ENCODE measurements at regions not wholly inside any gene's neighbourhood (a gene's known extent, or its start where the extent isn't known, plus 50 kb on each side); places are given as distances from the start of the nearest gene placed in this dataset.

DNA sequence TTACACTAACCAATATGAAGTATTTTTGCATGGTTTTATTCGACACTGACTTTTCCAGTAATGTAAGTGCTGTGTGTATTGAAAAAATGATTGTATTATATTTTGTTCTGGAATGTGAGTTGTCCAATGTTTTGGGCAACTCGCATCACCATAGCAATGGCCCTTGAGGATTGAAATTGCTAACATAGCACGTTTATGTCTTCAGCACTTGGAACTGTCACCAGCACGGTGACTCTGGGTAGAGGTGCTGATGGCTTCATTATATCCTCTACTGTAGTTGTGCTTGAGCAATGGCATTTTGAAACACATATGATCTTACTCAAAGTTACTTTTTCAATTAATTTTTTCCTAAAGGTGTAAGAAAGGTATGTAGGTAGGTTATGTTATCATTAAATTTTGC, 271.5 kb downstream of the ACTR3 start:
- Histone ChIP-seq H3K9ac (ENCODE audit: low read depth in 1 of 2, low read length in 2 of 2) (no peak overlapping the region), H3K27me3 (ENCODE audit: control insufficient read depth in 4 of 4, insufficient read depth in 4 of 4, low read length in 3 of 4) (no peaks in the 10 kb centered on the region), H3K4me3 (ENCODE audit: low read depth in 1 of 3, low read length in 3 of 3) (no peak overlapping the region), H3K9me3 (ENCODE audit: control insufficient read depth in 4 of 4, low read length in 3 of 4) (no peaks in the 10 kb centered on the region), H3K27ac (ENCODE audit: low read depth in 1 of 2, low read length in 2 of 2) (no peak overlapping the region), H3K4me1 (ENCODE audit: control insufficient read depth in 4 of 4, insufficient read depth in 4 of 4, low read length in 3 of 4) (peaks cover 1 to 18% (median 15%) of the 10 kb centered on the region in 4 donors), H3K36me3 (ENCODE audit: control insufficient read depth in 4 of 4, insufficient read depth in 3 of 4, low read depth in 1 of 4, low read length in 3 of 4) (no peaks in the 10 kb centered on the region)
- WGBS, result 76% methylated on average over 4 of the region's 4 CpGs
- TF ChIP-seq HNF4G (IDR thresholded peaks at IDR 0.05), result no peak
- no peak for TF ChIP-seq EGR1 (IDR thresholded peaks at IDR 0.05; ENCODE audit: low read depth in 2 of 2)
- TF ChIP-seq, protein P1, sequence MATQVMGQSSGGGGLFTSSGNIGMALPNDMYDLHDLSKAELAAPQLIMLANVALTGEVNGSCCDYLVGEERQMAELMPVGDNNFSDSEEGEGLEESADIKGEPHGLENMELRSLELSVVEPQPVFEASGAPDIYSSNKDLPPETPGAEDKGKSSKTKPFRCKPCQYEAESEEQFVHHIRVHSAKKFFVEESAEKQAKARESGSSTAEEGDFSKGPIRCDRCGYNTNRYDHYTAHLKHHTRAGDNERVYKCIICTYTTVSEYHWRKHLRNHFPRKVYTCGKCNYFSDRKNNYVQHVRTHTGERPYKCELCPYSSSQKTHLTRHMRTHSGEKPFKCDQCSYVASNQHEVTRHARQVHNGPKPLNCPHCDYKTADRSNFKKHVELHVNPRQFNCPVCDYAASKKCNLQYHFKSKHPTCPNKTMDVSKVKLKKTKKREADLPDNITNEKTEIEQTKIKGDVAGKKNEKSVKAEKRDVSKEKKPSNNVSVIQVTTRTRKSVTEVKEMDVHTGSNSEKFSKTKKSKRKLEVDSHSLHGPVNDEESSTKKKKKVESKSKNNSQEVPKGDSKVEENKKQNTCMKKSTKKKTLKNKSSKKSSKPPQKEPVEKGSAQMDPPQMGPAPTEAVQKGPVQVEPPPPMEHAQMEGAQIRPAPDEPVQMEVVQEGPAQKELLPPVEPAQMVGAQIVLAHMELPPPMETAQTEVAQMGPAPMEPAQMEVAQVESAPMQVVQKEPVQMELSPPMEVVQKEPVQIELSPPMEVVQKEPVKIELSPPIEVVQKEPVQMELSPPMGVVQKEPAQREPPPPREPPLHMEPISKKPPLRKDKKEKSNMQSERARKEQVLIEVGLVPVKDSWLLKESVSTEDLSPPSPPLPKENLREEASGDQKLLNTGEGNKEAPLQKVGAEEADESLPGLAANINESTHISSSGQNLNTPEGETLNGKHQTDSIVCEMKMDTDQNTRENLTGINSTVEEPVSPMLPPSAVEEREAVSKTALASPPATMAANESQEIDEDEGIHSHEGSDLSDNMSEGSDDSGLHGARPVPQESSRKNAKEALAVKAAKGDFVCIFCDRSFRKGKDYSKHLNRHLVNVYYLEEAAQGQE (IDR thresholded peaks at IDR 0.05), result no peak
- TF ChIP-seq HNF4A (conservative IDR thresholded peaks at IDR 0.05), result no peak
- TF ChIP-seq NR2F2 (IDR thresholded peaks at IDR 0.05), result no peak
- no peak for DNase-seq (ENCODE audit: low spot score)

DNA sequence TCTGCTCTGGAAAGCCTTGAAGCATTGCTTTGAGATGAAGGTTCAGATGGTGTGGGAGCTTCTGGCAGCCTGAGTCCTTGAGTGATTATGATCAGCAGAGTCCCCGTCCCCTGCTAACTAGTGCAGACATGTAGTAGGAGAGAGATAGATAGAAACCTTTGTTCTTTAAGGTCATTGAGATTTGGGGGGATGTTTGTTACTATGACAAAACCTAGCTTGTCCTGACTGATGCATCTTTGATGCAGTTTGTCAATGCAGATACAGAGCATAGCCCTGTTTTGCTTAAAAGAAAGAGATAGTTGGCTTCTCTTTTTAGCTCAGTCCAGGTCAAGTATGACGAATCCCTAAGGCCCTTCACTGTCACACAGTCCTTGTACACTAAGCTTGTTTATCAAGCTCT, 274.6 kb upstream of the DPP10 start:
- H3K9ac ChIP-seq (ENCODE audit: low read depth in 1 of 2, low read length in 2 of 2), result no peak overlapping the region
- H3K9me3 ChIP-seq (ENCODE audit: control insufficient read depth in 4 of 4, low read length in 3 of 4), result peaks cover 0 to 3% (median 0%) of the 10 kb centered on the region in 4 donors
- H3K4me1 ChIP-seq (ENCODE audit: control insufficient read depth in 4 of 4, insufficient read depth in 4 of 4, low read length in 3 of 4), result no peaks in the 10 kb centered on the region
- no peak for DNase-seq (ENCODE audit: low spot score)
- no peak overlapping the region for H3K4me3 ChIP-seq (ENCODE audit: low read depth in 1 of 3, low read length in 3 of 3)
- WGBS, result 87% methylated on average over 2 of the region's 2 CpGs
- TF ChIP-seq ZBTB33 (IDR thresholded peaks at IDR 0.05), result no peak
- no peak overlapping the region for H3K27ac ChIP-seq (ENCODE audit: low read depth in 1 of 2, low read length in 2 of 2)
- no peaks in the 10 kb centered on the region for H3K27me3 ChIP-seq (ENCODE audit: control insufficient read depth in 4 of 4, insufficient read depth in 4 of 4, low read length in 3 of 4)
- no peaks in the 10 kb centered on the region for H3K36me3 ChIP-seq (ENCODE audit: control insufficient read depth in 4 of 4, insufficient read depth in 3 of 4, low read depth in 1 of 4, low read length in 3 of 4)

- no peaks in the 10 kb centered on the region for H3K4me1 ChIP-seq (ENCODE audit: control insufficient read depth in 4 of 4, insufficient read depth in 4 of 4, low read length in 3 of 4)
- no peak for DNase-seq (ENCODE audit: low spot score)
- no peak for TF ChIP-seq GABPA (IDR thresholded peaks at IDR 0.05 in 1 of 2, conservative IDR thresholded peaks at IDR 0.05 in 1 of 2)
- TF ChIP-seq NR2F2 (IDR thresholded peaks at IDR 0.05), result no peak
- no peak for TF ChIP-seq FOXA2 (IDR thresholded peaks at IDR 0.05)
- no peak for TF ChIP-seq ATF3 (IDR thresholded peaks at IDR 0.05)
- no peak for TF ChIP-seq YY1 (IDR thresholded peaks at IDR 0.05)
- no peak for TF ChIP-seq RAD21 (IDR thresholded peaks at IDR 0.05)
- TF ChIP-seq, protein P2, sequence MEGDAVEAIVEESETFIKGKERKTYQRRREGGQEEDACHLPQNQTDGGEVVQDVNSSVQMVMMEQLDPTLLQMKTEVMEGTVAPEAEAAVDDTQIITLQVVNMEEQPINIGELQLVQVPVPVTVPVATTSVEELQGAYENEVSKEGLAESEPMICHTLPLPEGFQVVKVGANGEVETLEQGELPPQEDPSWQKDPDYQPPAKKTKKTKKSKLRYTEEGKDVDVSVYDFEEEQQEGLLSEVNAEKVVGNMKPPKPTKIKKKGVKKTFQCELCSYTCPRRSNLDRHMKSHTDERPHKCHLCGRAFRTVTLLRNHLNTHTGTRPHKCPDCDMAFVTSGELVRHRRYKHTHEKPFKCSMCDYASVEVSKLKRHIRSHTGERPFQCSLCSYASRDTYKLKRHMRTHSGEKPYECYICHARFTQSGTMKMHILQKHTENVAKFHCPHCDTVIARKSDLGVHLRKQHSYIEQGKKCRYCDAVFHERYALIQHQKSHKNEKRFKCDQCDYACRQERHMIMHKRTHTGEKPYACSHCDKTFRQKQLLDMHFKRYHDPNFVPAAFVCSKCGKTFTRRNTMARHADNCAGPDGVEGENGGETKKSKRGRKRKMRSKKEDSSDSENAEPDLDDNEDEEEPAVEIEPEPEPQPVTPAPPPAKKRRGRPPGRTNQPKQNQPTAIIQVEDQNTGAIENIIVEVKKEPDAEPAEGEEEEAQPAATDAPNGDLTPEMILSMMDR (IDR thresholded peaks at IDR 0.05; ENCODE audit: low read depth, low read length, missing input control), result no peak
- no peak for TF ChIP-seq RXRA (IDR thresholded peaks at IDR 0.05)
- TF ChIP-seq FOXA1 (IDR thresholded peaks at IDR 0.05), result no peak
- TF ChIP-seq TAF1 (conservative IDR thresholded peaks at IDR 0.05), result no peak
- no peak overlapping the region for H3K4me3 ChIP-seq (ENCODE audit: low read depth in 1 of 3, low read length in 3 of 3)
- 88% methylated on average over 1 of the region's 1 CpG for WGBS
- H3K27ac ChIP-seq (ENCODE audit: low read depth in 1 of 2, low read length in 2 of 2), result no peak overlapping the region
- no peaks in the 10 kb centered on the region for H3K27me3 ChIP-seq (ENCODE audit: control insufficient read depth in 4 of 4, insufficient read depth in 4 of 4, low read length in 3 of 4)
- no peak overlapping the region for H3K9ac ChIP-seq (ENCODE audit: low read depth in 1 of 2, low read length in 2 of 2)
- H3K36me3 ChIP-seq (ENCODE audit: control insufficient read depth in 4 of 4, insufficient read depth in 3 of 4, low read depth in 1 of 4, low read length in 3 of 4), result no peaks in the 10 kb centered on the region
- peaks cover 0 to 3% (median 0%) of the 10 kb centered on the region in 4 donors for H3K9me3 ChIP-seq (ENCODE audit: control insufficient read depth in 4 of 4, low read length in 3 of 4)
Measured at GRCh38 chr2:114170070-114170469, 272.4 kb upstream of the DPP10 start.

Measured in liver (tissue), 8 donors.